CD1c-positive myeloid dendritic cell (primary cell): ENCODE measurements at regions not wholly inside any gene's neighbourhood (a gene's known extent, or its start where the extent isn't known, plus 50 kb on each side); places are given as distances from the start of the nearest gene placed in this dataset.
"Not testable (repeated sequence)": the region's sequence is repeated elsewhere in the genome, so short reads cannot be mapped to it uniquely, and the experiment has no call there.

Source experiments
- DNase-seq: peaks from one replicate; pipeline ENCODE4 v3.0.0-alpha.2; 2016; ENCODE audit errors: extremely low spot score

DNA sequence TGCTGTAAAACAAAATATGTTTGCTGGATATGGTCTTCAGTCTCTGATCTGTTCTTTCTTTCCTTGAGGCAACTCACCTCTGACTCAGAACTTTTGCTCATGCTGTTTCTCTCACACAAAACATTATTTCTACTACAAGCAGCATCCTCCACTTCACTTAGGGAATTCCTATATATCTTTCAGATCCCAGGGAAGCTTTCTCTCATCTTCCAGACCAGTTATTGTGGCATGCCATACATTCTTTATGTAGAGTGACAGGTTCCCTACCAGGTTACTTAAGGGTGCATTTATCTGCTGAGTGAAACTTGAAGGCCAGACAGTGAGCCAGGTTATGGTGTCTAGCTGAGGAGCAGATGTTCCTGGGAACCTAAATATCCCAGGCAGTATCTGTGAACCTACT is 1226.0 kb downstream of the CDH8 start:
- no peak for DNase-seq

DNA sequence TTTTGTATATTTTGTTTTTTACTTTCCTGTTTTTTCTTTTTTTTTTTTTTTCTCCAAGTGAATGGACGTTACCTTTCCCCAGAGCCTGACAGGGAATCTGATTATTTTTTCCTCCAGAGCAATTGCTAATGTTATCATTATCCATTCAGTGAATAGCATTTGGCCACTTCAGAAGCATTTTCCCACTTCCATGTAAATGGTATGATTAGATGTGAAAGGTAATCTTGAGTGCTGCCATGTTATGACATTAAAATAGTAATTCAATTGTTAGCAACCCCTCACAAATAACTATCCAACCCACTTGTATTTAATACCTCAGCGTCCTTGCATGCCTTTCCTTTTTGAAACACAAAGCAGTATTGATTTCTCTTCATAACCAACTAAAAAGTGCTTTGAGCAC is 1243.8 kb downstream of the CDH8 start:
- no peak for DNase-seq

DNA sequence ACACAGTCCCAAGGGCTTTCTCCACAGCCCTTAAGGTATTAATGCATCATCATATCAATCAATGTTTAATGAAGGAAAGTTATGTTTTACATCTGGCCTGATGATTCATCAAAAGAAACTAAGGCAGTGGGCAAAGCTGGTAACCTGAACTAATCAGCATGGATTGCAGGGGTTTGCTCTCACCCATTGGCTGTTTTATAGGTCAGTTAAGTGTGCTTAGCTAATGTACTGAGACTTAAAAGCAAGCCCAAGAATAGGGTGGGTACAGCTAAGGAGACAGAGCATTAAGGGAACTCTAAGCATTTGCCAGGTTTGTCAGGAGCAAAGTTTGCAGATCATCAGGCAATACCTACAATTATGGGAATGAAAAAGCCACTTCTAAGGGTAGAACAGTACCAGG is 1247.6 kb downstream of the CDH8 start:
- DNase-seq: no peak

- no peak for DNase-seq
Observed at GRCh38 chr16:60776281-60776680, 1260.0 kb downstream of the CDH8 start.

- DNase-seq: no peak
Observed at GRCh38 chr16:60771138-60771537, 1265.1 kb downstream of the CDH8 start.

GRCh38 chr16:60770384-60770783 is 1265.9 kb downstream of the CDH8 start:
- DNase-seq: not testable (repeated sequence)

DNA sequence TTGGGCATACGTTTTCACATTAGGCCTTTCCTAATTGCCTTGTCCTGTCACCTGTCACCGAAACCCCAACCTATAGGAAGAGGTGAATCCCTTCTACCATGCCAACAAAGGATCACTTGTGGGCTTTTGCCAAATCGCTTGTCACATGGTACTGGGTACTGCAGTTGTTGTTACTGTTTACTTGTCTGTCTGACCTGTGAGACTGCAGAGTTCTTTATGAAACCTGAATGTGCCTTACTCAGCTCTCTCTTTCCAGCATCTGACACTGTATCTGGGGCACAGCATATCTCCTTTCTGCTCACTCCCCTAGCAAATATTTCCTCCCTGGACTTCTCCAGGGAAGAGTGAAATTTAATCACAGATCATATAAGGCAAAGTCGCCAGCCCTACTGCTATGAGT is 1272.4 kb downstream of the CDH8 start:
- no peak for DNase-seq

GRCh38 chr16:60755907-60756306 is 1280.3 kb downstream of the CDH8 start:
- DNase-seq: no peak

GRCh38 chr16:60748366-60748765 is 1287.9 kb downstream of the CDH8 start:
- no peak for DNase-seq

DNA sequence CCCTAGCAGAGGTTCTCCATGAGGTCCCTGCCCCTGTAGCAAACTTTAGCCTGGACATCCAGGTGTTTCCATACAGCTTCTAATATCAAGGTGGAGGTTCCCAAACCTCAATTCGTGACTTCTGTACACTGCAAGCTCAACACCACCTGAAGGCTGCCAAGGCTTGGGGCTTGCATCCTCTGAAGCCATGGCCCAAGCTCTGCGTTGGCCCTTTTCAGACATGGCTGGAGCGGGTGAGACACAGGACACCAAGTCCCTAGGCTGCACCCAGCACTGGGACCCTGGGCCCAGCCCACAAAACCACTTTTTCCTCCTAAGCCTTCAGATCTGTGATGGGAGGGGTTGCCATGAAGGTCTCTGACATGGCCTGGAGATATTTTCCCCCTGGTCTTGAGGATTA is 1292.0 kb downstream of the CDH8 start:
- no peak for DNase-seq

DNA sequence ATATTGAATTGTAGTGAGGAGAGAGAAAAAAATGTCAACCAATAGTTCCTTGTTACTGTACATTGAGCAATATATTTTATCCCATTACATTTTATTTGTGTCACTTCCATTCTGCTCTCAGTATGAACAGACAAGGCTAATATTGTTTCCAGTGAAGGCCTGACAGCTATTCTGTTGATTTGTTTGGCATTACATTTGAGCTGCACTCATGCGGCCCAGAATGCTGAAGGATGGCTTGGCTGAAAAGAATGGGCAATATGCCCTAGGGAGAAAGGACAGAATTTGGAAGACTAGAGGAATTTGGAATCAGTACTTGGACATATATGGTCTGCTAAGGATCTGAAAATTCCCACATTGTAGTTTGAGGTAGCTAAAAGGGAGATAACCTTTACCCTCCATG is 1294.4 kb downstream of the CDH8 start:
- no peak for DNase-seq

DNA sequence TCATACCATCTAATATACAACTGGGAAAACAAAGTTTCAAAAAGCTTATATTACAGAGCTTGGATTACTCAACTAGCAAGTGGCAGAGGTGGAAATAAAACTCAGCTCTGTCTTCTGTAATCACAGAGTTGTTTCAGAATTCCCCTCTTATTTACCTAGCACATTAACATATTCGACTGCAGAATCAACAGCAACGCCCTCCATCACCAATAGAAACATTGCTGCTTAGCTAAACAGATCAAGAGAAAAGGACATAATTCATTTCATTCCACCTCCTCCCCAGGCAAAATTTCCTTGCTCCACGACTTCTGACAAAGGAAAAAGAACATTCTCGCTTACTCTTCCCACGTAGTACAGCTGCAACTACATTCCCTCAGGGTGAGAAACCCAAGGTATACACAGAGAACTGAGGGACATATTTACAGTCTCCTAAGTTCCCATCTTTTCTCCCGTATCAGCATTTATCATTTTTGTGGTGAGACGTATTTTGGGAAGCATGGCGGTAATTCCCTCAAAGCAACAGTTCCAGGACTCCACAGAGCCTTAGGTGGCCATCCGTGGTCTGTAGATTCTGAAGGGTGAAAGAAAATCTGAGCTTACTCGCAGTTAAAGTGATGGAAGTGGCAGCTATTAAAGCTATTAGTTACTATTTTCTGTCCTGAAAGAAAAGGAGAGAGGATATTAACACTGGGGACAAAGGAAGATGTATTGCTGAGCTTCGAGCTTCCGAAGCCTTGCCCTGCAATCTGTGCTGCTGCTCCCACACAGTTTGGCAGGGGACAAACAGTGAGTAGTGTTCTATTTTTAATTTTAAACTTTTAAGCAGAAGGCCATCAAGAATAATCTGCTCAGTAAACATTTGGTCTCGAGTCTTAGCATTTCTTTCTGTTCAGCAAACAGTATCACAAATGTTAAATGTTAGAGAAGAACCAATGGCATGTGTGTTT is 1296.2 kb downstream of the CDH8 start:
- no peak for DNase-seq

GRCh38 chr16:60731329-60732050 is 1304.7 kb downstream of the CDH8 start:
- no peak for DNase-seq

DNA sequence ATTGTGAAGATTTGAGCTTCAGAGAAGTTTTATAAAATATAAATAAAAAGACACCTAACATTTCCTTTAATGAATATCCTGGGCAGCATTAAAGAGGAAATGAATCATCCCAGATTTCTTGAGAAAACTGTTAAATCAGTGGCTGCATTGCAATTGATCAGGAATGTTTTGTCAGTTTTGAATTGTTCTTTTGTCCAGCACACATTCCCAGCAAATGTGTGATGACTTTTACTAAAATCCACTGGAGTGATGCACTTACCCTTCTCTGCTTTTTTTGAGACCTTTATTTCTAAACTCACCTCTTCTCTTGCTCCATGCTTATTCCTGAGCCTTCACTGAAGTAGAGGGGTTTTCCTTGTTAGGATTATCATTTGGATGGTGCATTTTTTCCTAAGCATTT is 1307.2 kb downstream of the CDH8 start:
- no peak for DNase-seq

DNA sequence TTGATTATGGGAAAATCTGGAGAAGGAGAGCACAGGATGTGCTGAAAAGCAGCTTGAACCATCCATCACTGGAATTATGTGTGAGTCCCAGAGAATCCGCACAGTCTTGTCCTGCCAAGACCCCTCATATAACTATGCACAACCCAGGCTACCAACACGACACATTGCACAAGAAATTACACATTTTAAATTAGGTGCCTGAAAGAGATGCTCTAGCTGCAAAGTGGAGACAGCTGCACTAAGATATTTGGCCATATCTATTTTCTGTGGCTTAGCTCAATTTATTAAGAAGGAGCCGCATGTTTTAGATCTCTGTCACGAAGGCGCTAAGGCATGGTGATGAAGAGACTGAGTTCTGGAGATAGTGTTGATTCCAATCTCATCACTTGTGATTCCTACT is 1308.4 kb downstream of the CDH8 start:
- DNase-seq: no peak

GRCh38 chr16:60720060-60720459 is 1316.2 kb downstream of the CDH8 start:
- no peak for DNase-seq

GRCh38 chr16:60717808-60718207 is 1318.4 kb downstream of the CDH8 start:
- DNase-seq: no peak

DNA sequence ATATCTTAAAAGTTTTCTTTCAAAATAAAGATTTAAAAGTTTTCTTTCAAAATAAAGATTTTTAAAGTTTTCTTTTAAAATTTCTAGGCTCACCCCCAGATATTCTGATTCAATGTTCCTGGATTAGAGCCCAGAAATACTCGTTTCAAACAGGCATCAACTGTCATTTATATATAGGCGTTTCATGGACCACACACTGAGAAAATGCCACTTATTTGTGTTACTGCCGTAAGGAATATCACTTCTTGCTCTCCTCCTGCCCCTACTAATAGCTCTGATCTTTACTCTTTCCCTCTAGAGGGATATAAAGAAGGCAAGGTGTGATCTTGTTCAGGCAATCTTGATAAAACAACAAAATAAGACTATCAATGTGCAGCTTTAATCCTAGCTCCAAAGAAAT is 1324.1 kb downstream of the CDH8 start:
- no peak for DNase-seq

DNA sequence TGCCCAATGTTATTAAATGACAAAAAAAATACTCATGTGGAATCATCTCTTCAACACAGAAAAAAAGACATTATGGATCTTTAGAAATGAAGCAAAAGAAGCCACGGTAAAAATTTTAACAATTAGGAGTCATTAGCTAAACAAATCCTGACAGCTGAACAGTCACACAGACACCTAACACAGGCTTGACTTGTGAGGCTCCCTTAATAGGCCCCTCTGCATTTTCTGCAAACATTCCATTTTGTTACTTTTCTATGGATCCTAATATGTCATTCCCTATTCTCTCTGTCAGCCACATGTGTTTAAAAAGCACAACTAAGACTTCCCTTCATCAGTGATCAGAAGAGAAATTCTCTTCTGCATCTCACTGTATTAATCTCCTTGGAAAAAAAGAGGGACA is 1331.5 kb downstream of the CDH8 start:
- no peak for DNase-seq

- no peak for DNase-seq
Observed at GRCh38 chr16:60703096-60703495, 1333.1 kb downstream of the CDH8 start.

GRCh38 chr16:60686824-60687223 is 1349.4 kb downstream of the CDH8 start:
- DNase-seq: no peak

GRCh38 chr16:60684002-60684401 is 1352.2 kb downstream of the CDH8 start:
- no peak for DNase-seq

DNA sequence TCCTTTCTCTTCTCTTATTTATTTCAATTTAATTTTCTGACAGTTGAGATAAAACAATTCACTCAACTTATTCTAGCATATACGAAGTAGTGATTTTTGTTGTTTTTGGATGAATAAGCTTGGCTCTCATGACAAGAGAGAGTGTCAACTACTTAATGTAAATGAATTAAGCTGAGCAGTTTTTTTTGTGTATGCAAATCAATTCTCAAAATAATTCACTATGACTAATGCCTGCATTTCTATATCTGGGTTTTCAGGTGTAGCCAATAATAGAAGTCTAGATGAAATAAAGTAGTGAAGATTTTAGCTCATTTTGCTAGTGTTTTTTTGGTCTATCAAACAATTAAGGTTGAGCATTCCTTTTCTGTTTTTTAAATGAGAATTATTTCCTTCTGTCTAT is 1354.0 kb downstream of the CDH8 start:
- no peak for DNase-seq
